Keratinocyte (primary cell): ENCODE measurements at regions not wholly inside any gene's neighbourhood (a gene's known extent, or its start where the extent isn't known, plus 50 kb on each side); places are given as distances from the start of the nearest gene placed in this dataset.

ENCODE experiments used
- CTCF ChIP-seq, 3 experiments: IDR thresholded peaks in 1 of 3; conservative IDR thresholded peaks in 1 of 3; optimal IDR thresholded peaks in 1 of 3; 2 replicates in 2 of 3; 3 replicates in 1 of 3; pipeline versions ENCODE3 to v1.5.1; 2011; ENCODE audit warnings: low read length in 3 of 3, mild to moderate bottlenecking in 3 of 3, moderate library complexity in 2 of 3, control low read depth in 1 of 3, inconsistent platforms in 1 of 3; ENCODE audit not compliant: insufficient read depth in 2 of 3; ENCODE audit errors: extremely low read depth in 1 of 3
- EZH2 ChIP-seq: IDR thresholded peaks from one replicate; pipeline ENCODE4 v1.6.1; 2012; ENCODE audit warnings: inconsistent platforms, mild to moderate bottlenecking, low read length, moderate library complexity

- TF ChIP-seq CTCF (optimal IDR thresholded peaks at IDR 0.05 in 1 of 3, IDR thresholded peaks at IDR 0.05 in 1 of 3, conservative IDR thresholded peaks at IDR 0.05 in 1 of 3; ENCODE audit: extremely low read depth in 1 of 3, insufficient read depth in 2 of 3, low read length in 3 of 3): no peak
- no peak for TF ChIP-seq EZH2
These were observed 157.3 kb upstream of the S1PR3 start for GRCh38 chr9:88833946-88834345.
